ENCODE measurements at regions not wholly inside any gene's neighbourhood (a gene's known extent, or its start where the extent isn't known, plus 50 kb on each side); places are given as distances from the start of the nearest gene placed in this dataset.
"Not testable (repeated sequence)": the region's sequence is repeated elsewhere in the genome, so short reads cannot be mapped to it uniquely, and the experiment has no call there.

GRCh38 chr4:148922497-148922896 lies 480.3 kb upstream of the NR3C2 start:
- Histone ChIP-seq H3K9me3 (no peaks in the 10 kb centered on the region), H3K27ac (no peak overlapping the region), H3K36me3 (no peaks in the 10 kb centered on the region), H3K27me3 (no peaks in the 10 kb centered on the region), H3K4me1 (no peaks in the 10 kb centered on the region), H3K4me3 (no peak overlapping the region)
- intact Hi-C loops (cut with DNase I): no loop called here
- TF ChIP-seq, protein P1, sequence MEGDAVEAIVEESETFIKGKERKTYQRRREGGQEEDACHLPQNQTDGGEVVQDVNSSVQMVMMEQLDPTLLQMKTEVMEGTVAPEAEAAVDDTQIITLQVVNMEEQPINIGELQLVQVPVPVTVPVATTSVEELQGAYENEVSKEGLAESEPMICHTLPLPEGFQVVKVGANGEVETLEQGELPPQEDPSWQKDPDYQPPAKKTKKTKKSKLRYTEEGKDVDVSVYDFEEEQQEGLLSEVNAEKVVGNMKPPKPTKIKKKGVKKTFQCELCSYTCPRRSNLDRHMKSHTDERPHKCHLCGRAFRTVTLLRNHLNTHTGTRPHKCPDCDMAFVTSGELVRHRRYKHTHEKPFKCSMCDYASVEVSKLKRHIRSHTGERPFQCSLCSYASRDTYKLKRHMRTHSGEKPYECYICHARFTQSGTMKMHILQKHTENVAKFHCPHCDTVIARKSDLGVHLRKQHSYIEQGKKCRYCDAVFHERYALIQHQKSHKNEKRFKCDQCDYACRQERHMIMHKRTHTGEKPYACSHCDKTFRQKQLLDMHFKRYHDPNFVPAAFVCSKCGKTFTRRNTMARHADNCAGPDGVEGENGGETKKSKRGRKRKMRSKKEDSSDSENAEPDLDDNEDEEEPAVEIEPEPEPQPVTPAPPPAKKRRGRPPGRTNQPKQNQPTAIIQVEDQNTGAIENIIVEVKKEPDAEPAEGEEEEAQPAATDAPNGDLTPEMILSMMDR (IDR thresholded peaks at IDR 0.05): no peak
- FAIRE-seq (no peak), ATAC-seq (no peak), DNase-seq (no peak)
- 83 to 91% methylated on average over 1 of the region's 1 CpG for WGBS, 2 donors

DNA sequence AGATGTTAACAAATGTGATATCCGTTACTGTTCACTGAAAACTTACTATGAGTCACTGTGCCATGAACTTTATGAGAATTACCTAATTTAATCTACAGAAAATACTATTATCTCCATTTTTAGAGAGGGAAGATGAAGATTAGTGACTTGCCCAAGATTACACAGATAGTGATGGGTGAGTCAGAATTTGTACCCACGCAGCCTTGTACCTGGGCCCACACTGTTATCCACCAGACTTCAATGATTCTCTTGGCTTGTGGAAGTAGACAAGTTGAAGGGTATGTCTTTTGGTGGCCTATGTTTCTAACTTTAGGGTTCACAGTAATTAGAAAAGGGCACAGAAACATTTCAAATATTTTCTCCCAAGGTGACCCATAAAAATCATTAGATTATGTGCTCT lies 472.5 kb upstream of the NR3C2 start:
- H3K4me3 ChIP-seq: no peak overlapping the region
- no peaks in the 10 kb centered on the region for H3K27me3 ChIP-seq
- WGBS, 2 donors: 94 to 96% methylated on average over 2 of the region's 2 CpGs
- TF ChIP-seq, protein P1 (IDR thresholded peaks at IDR 0.05): no peak
- DNase-seq (no peak), ATAC-seq (no peak), FAIRE-seq (no peak)
- no peaks in the 10 kb centered on the region for H3K9me3 ChIP-seq
- H3K36me3 ChIP-seq: no peaks in the 10 kb centered on the region
- intact Hi-C loops (cut with DNase I): no loop called here
- no peak overlapping the region for H3K27ac ChIP-seq
- H3K4me1 ChIP-seq: no peaks in the 10 kb centered on the region

DNA sequence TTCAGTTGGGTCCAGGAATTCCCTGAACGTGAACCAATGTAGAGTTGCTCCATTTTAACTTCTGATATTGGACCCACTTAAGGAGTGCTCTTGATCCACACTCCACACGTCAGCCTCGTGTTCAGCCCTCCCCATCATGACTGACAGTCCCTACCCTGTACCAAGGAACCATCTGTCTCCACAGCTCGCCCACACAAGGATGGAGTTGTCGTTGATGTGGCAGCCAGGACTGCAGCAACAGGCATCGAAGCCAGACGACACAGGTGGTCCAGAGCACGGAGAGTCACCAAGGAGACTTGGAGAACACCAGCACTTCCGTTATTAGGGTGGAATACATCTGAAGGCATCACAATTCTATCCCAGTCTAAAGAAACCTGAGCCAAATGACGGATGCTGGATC lies 472.1 kb upstream of the NR3C2 start:
- ATAC-seq: no peak
- TF ChIP-seq, protein P1 (IDR thresholded peaks at IDR 0.05): no peak

DNA sequence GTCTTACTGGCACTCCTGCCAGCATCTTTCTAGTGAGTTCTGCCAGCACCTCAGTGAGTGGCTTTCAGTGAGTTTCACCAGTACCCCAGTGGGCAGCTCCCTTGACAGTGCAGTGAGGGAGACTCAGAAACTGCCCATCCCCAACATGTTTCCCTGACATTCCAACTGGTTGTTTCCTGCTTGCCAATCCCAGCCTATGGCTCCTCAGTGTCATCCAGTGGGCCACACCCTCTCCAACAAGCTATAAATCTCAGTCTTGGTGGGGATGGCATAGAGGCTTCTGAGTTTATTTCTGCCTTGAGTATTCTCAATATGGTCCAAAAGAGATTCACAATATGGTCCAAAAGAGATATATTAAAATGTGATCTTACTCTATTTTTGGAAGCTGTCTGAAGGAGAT lies 461.2 kb upstream of the NR3C2 start:
- H3K4me3 ChIP-seq: no peak overlapping the region
- intact Hi-C loops (cut with DNase I): no loop called here
- no peak overlapping the region for H3K27ac ChIP-seq
- DNase-seq: no peak
- no peak for ATAC-seq
- no peaks in the 10 kb centered on the region for H3K4me1 ChIP-seq
- H3K9me3 ChIP-seq: no peaks in the 10 kb centered on the region
- TF ChIP-seq, protein P1 (IDR thresholded peaks at IDR 0.05): no peak
- H3K27me3 ChIP-seq: no peaks in the 10 kb centered on the region
- no peaks in the 10 kb centered on the region for H3K36me3 ChIP-seq
- FAIRE-seq: no peak

More for the DNA sequence above, 472.1 kb upstream of the NR3C2 start:
- intact Hi-C loops (cut with DNase I): no loop called here
- Histone ChIP-seq H3K4me1 (no peaks in the 10 kb centered on the region), H3K9me3 (no peaks in the 10 kb centered on the region), H3K27me3 (no peaks in the 10 kb centered on the region), H3K36me3 (no peaks in the 10 kb centered on the region), H3K27ac (no peak overlapping the region), H3K4me3 (no peak overlapping the region)
- 80 to 84% methylated on average over 10 of the region's 10 CpGs for WGBS, 2 donors
- no peak for DNase-seq
- FAIRE-seq: no peak

GRCh38 chr4:148901075-148901705 lies 459.0 kb upstream of the NR3C2 start:
- DNase-seq (no peak), FAIRE-seq (no peak), ATAC-seq (no peak)
- intact Hi-C loops (cut with DNase I): no loop called here
- 42 to 51% methylated on average over 3 of the region's 3 CpGs for WGBS, 2 donors
- TF ChIP-seq, protein P1 (IDR thresholded peaks at IDR 0.05): no peak
- H3K4me3 ChIP-seq: no peak overlapping the region
- no peaks in the 10 kb centered on the region for H3K36me3 ChIP-seq
- no peaks in the 10 kb centered on the region for H3K9me3 ChIP-seq
- H3K27me3 ChIP-seq: no peaks in the 10 kb centered on the region
- no peaks in the 10 kb centered on the region for H3K4me1 ChIP-seq
- no peak overlapping the region for H3K27ac ChIP-seq

- intact Hi-C loops (cut with DNase I); DNase-seq; H3K4me1 ChIP-seq; H3K9me3 ChIP-seq; H3K36me3 ChIP-seq; H3K27me3 ChIP-seq; ATAC-seq; H3K4me3 ChIP-seq; FAIRE-seq; H3K27ac ChIP-seq: not testable (repeated sequence)
These were observed 455.9 kb upstream of the NR3C2 start for GRCh38 chr4:148898139-148898538.
